ENCODE measurements at regions not wholly inside any gene's neighbourhood (a gene's known extent, or its start where the extent isn't known, plus 50 kb on each side); places are given as distances from the start of the nearest gene placed in this dataset.
"Not testable (repeated sequence)": the region's sequence is repeated elsewhere in the genome, so short reads cannot be mapped to it uniquely, and the experiment has no call there.

DNA sequence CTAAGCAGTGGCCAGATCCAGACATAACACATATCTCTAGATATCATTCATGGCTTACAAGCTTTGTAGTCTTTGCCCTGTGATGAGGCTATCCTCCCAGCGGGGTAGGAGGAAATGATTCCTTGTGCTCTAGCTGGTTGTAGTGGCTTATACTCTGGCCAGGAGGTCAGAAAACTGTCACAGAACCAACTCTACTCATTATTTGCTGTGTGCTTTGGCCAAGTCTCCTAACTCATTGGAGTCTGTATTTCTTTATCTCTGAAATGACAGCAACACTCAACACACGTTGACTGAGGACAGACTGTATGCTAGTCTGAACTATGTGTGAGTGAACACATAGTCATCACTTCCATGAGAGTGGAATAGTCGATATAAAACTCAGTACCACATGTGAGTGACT is 116.7 kb upstream of the F3 start:
- H3K27ac ChIP-seq (replicated peaks), result no peak overlapping the region
- DNase-seq (ENCODE audit: low read depth in 1 of 2, low spot score in 1 of 2), result no peak

DNA sequence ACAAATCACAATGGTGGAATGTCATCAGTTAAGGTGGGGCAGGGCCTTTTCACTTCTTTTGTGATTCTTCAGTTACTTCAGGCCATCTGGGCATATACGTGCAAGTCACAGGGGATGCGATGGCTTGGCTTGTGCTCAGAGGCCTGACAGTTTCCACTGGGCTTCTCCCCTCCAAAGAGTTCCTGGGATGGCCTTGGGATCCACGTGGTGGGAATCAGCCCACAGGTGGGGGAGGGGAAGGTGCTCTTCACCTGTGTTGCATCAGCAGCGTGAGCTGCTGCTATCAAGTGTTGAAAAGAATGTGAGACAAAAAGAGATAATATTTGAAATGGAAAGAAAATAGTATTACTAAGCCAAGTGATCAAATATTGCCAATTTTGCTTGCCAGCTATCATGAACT is 116.2 kb upstream of the F3 start:
- H3K27me3 ChIP-seq (ENCODE audit: insufficient read depth, poor library complexity, severe bottlenecking); H3K27ac ChIP-seq (replicated peaks); DNase-seq (ENCODE audit: low read depth in 1 of 2, low spot score in 1 of 2); H3K4me3 ChIP-seq (replicated peaks; ENCODE audit: insufficient read depth, low read length): not testable (repeated sequence)

More for the DNA sequence above, 116.7 kb upstream of the F3 start:
- H3K27me3 ChIP-seq (ENCODE audit: insufficient read depth, poor library complexity, severe bottlenecking), result no peaks in the 10 kb centered on the region
- TF ChIP-seq, protein P1, sequence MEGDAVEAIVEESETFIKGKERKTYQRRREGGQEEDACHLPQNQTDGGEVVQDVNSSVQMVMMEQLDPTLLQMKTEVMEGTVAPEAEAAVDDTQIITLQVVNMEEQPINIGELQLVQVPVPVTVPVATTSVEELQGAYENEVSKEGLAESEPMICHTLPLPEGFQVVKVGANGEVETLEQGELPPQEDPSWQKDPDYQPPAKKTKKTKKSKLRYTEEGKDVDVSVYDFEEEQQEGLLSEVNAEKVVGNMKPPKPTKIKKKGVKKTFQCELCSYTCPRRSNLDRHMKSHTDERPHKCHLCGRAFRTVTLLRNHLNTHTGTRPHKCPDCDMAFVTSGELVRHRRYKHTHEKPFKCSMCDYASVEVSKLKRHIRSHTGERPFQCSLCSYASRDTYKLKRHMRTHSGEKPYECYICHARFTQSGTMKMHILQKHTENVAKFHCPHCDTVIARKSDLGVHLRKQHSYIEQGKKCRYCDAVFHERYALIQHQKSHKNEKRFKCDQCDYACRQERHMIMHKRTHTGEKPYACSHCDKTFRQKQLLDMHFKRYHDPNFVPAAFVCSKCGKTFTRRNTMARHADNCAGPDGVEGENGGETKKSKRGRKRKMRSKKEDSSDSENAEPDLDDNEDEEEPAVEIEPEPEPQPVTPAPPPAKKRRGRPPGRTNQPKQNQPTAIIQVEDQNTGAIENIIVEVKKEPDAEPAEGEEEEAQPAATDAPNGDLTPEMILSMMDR (IDR thresholded peaks at IDR 0.05; ENCODE audit: insufficient read depth, low read length), result no peak
- TF ChIP-seq SPI1 (IDR thresholded peaks at IDR 0.05; ENCODE audit: borderline replicate concordance, low read depth), result no peak
- TF ChIP-seq GABPA (IDR thresholded peaks at IDR 0.05; ENCODE audit: low read depth), result no peak
- TF ChIP-seq, protein P2, sequence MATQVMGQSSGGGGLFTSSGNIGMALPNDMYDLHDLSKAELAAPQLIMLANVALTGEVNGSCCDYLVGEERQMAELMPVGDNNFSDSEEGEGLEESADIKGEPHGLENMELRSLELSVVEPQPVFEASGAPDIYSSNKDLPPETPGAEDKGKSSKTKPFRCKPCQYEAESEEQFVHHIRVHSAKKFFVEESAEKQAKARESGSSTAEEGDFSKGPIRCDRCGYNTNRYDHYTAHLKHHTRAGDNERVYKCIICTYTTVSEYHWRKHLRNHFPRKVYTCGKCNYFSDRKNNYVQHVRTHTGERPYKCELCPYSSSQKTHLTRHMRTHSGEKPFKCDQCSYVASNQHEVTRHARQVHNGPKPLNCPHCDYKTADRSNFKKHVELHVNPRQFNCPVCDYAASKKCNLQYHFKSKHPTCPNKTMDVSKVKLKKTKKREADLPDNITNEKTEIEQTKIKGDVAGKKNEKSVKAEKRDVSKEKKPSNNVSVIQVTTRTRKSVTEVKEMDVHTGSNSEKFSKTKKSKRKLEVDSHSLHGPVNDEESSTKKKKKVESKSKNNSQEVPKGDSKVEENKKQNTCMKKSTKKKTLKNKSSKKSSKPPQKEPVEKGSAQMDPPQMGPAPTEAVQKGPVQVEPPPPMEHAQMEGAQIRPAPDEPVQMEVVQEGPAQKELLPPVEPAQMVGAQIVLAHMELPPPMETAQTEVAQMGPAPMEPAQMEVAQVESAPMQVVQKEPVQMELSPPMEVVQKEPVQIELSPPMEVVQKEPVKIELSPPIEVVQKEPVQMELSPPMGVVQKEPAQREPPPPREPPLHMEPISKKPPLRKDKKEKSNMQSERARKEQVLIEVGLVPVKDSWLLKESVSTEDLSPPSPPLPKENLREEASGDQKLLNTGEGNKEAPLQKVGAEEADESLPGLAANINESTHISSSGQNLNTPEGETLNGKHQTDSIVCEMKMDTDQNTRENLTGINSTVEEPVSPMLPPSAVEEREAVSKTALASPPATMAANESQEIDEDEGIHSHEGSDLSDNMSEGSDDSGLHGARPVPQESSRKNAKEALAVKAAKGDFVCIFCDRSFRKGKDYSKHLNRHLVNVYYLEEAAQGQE (IDR thresholded peaks at IDR 0.05; ENCODE audit: insufficient replicate concordance, low read depth), result no peak
- no peak for TF ChIP-seq POLR2AphosphoS5 (IDR thresholded peaks at IDR 0.05; ENCODE audit: low read depth)
- no peak overlapping the region for H3K4me3 ChIP-seq (replicated peaks; ENCODE audit: insufficient read depth, low read length)

DNA sequence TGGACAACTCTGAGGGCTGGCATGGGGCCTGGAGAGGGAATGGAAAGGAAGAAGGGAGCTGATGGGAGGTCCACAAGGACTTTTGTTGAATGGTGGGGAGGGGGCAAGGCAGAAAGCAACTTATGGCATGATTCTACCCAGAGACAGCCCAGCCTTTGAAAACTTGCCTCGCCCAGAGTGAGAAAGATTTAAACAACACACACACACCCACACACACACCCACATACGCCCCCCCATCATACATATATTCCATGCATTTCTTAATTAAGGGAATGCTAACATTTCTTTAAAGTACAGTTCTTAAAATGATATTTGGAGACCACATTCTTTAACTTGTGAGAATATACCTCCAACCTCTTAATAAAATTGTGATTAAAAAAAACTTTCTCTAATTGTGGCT is 115.4 kb upstream of the F3 start:
- no peak overlapping the region for H3K4me3 ChIP-seq (replicated peaks; ENCODE audit: insufficient read depth, low read length)
- no peaks in the 10 kb centered on the region for H3K27me3 ChIP-seq (ENCODE audit: insufficient read depth, poor library complexity, severe bottlenecking)
- no peak for DNase-seq (ENCODE audit: low read depth in 1 of 2, low spot score in 1 of 2)
- TF ChIP-seq, protein P1 (IDR thresholded peaks at IDR 0.05; ENCODE audit: insufficient read depth, low read length), result no peak
- no peak for TF ChIP-seq POLR2AphosphoS5 (IDR thresholded peaks at IDR 0.05; ENCODE audit: low read depth)
- TF ChIP-seq, protein P2 (IDR thresholded peaks at IDR 0.05; ENCODE audit: insufficient replicate concordance, low read depth), result no peak
- TF ChIP-seq SPI1 (IDR thresholded peaks at IDR 0.05; ENCODE audit: borderline replicate concordance, low read depth), result no peak
- no peak for TF ChIP-seq GABPA (IDR thresholded peaks at IDR 0.05; ENCODE audit: low read depth)
- no peak overlapping the region for H3K27ac ChIP-seq (replicated peaks)

DNA sequence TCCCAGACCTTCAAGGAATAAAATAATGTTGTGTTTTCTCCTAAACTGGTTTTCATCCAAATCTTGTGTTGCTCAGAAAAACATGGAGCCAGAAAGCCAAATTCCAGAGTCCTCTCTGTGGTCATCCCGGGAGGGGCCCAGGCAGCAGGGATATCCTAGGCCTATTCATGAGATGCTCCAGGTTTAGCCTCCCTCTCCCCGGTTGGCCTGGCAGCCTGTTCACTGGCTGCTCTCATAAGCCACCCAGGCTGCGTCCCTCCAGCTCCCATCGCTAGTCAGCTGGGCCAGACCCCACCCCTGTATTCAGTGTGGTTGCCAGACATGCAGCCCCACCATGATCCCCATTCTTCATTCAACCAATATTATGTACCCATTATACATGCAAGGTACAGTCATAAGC is 113.4 kb upstream of the F3 start:
- DNase-seq (ENCODE audit: low read depth in 1 of 2, low spot score in 1 of 2), result no peak
- H3K27me3 ChIP-seq (ENCODE audit: insufficient read depth, poor library complexity, severe bottlenecking), result no peaks in the 10 kb centered on the region
- H3K27ac ChIP-seq (replicated peaks), result no peak overlapping the region
- H3K4me3 ChIP-seq (replicated peaks; ENCODE audit: insufficient read depth, low read length), result no peak overlapping the region
- no peak for TF ChIP-seq GABPA (IDR thresholded peaks at IDR 0.05; ENCODE audit: low read depth)
- TF ChIP-seq, protein P1 (IDR thresholded peaks at IDR 0.05; ENCODE audit: insufficient read depth, low read length), result no peak
- no peak for TF ChIP-seq POLR2AphosphoS5 (IDR thresholded peaks at IDR 0.05; ENCODE audit: low read depth)
- no peak for TF ChIP-seq SPI1 (IDR thresholded peaks at IDR 0.05; ENCODE audit: borderline replicate concordance, low read depth)
- TF ChIP-seq, protein P2 (IDR thresholded peaks at IDR 0.05; ENCODE audit: insufficient replicate concordance, low read depth), result no peak
